ENCODE measurements at regions not wholly inside any gene's neighbourhood (a gene's known extent, or its start where the extent isn't known, plus 50 kb on each side); places are given as distances from the start of the nearest gene placed in this dataset.

DNA sequence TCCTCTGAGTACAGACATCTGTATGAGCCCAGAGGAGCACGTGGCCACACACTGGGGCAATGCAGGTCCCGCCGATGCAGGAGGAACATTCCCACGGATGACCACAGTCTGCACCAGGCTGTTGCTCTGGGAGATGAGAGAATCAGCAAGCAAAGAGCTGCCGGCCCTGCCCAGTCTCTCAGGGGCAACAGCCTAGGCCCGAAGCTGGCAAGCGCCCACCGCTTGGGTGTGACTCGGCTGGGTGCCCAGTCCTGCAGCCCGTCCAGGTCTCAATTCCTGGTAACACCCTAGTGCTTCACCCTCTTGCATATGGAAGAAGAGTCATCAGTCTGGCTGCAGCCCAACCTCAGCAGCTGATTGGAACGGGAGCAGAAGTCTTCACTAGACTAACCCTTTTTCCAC, 153.7 kb upstream of the HES1 start:
- Histone ChIP-seq H3K27ac (ENCODE audit: low read depth, low read length) (no peak overlapping the region), H3K27me3 (ENCODE audit: control insufficient read depth in 5 of 5, insufficient read depth in 4 of 5, low read length in 5 of 5) (no peaks in the 10 kb centered on the region), H3K4me3 (ENCODE audit: low read depth in 1 of 5, low read length in 5 of 5) (no peak overlapping the region), H3K9me3 (ENCODE audit: control insufficient read depth in 5 of 5, low read length in 5 of 5) (no peaks in the 10 kb centered on the region), H3K9ac (ENCODE audit: low read length in 5 of 5) (no peak overlapping the region), H3K4me1 (ENCODE audit: control insufficient read depth in 5 of 5, insufficient read depth in 5 of 5, low read length in 5 of 5) (peaks cover 10 to 54% (median 34%) of the 10 kb centered on the region in 5 donors), H3K36me3 (ENCODE audit: control insufficient read depth in 5 of 5, insufficient read depth in 5 of 5, low read length in 5 of 5) (no peaks in the 10 kb centered on the region)

DNA sequence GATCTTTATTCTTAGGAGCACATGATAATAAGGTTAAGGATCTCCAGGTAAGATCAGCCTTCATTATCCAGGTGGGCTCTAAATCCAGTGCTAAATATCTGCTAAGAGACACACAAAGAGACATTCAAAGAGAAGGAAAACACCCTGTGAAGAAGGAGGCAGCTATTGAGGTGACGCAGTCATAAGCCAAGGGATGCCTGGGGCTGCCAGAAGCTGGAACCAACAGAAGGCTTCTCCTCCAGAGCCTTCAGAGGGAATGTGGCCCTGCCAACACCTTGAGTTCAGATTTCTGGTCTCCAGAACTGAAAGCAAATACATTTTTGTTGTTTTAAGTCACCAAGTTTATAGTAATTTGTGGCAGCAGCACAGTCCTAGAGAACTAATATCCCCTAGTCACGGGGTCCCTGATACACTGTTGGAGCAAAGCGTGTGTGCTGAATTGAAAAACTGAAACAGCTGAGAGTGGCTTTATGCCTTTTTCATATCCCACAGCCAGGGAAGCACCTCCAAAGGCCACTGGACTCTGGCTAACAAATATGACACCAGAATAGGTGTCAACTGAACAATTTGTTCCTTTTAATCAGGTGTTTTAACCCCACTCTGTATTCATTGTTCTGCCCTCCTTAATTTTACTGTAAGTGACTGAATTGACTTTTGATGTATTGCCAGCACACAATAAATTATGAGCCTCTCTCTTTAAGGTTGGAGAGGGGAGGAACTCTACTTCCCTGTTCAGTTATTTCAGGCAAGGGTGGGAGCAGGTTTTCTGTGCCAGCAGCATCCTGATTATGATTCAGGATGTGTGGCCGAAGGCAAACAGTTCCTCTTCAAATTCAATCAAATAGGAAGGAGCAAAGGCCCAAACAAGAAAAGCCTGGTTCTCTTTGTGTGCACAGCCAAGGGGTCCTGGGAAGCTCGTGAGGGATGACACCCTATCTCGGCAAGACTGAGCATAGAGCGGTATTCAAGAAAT, 151.8 kb upstream of the HES1 start:
- no peak overlapping the region for H3K4me3 ChIP-seq (ENCODE audit: low read depth in 1 of 5, low read length in 5 of 5)
- H3K9ac ChIP-seq (ENCODE audit: low read length in 5 of 5), result no peak overlapping the region
- H3K9me3 ChIP-seq (ENCODE audit: control insufficient read depth in 5 of 5, low read length in 5 of 5), result no peaks in the 10 kb centered on the region
- H3K4me1 ChIP-seq (ENCODE audit: control insufficient read depth in 5 of 5, insufficient read depth in 5 of 5, low read length in 5 of 5), result peaks cover 10 to 56% (median 36%) of the 10 kb centered on the region in 5 donors
- no peaks in the 10 kb centered on the region for H3K27me3 ChIP-seq (ENCODE audit: control insufficient read depth in 5 of 5, insufficient read depth in 4 of 5, low read length in 5 of 5)
- H3K27ac ChIP-seq (ENCODE audit: low read depth, low read length), result no peak overlapping the region
- no peaks in the 10 kb centered on the region for H3K36me3 ChIP-seq (ENCODE audit: control insufficient read depth in 5 of 5, insufficient read depth in 5 of 5, low read length in 5 of 5)

DNA sequence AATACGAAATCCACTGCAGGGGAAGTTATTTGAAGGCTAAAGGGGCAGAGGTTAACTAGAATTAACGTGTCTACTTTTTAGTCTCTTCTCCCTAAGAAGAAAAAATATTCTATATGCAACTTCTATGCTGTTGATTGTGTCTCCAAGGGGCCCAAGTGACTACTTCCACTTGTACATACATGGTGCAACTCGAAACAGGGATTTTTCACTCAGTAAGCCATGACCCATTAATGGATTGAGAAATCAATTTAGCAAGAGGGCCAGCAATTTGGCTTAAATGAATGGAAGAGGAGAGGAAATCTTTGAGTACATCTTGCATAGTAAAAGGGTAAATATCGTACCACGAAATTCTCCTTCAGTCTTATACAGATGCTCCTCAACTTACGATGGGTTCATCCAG, 151.1 kb upstream of the HES1 start:
- Histone ChIP-seq H3K9me3 (ENCODE audit: control insufficient read depth in 5 of 5, low read length in 5 of 5) (no peaks in the 10 kb centered on the region), H3K4me1 (ENCODE audit: control insufficient read depth in 5 of 5, insufficient read depth in 5 of 5, low read length in 5 of 5) (peaks cover 10 to 56% (median 36%) of the 10 kb centered on the region in 5 donors), H3K9ac (ENCODE audit: low read length in 5 of 5) (no peak overlapping the region), H3K36me3 (ENCODE audit: control insufficient read depth in 5 of 5, insufficient read depth in 5 of 5, low read length in 5 of 5) (no peaks in the 10 kb centered on the region), H3K4me3 (ENCODE audit: low read depth in 1 of 5, low read length in 5 of 5) (no peak overlapping the region), H3K27ac (ENCODE audit: low read depth, low read length) (no peak overlapping the region), H3K27me3 (ENCODE audit: control insufficient read depth in 5 of 5, insufficient read depth in 4 of 5, low read length in 5 of 5) (no peaks in the 10 kb centered on the region)

DNA sequence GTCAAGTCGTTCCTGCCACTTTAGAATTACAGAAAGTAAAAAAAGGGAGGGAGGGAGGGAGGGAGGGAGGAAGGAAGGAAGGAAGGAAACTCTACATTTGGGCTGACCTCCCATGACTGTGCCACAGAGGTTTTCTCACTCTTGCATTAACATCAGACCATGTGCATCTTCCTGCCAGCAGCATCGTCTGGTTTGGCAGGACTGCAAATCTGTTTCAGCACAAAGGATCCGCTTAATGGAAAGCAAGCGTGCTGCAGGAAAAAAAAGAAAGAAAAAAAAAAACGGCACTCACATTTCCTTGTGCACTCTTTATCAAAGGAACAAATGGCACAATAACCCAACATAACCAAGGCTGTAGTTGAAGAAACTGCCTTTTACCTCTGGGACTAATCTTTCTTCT, 148.8 kb upstream of the HES1 start:
- H3K27ac ChIP-seq (ENCODE audit: low read depth, low read length), result no peak overlapping the region
- no peak overlapping the region for H3K4me3 ChIP-seq (ENCODE audit: low read depth in 1 of 5, low read length in 5 of 5)
- H3K9ac ChIP-seq (ENCODE audit: low read length in 5 of 5), result no peak overlapping the region
- H3K27me3 ChIP-seq (ENCODE audit: control insufficient read depth in 5 of 5, insufficient read depth in 4 of 5, low read length in 5 of 5), result no peaks in the 10 kb centered on the region
- H3K36me3 ChIP-seq (ENCODE audit: control insufficient read depth in 5 of 5, insufficient read depth in 5 of 5, low read length in 5 of 5), result no peaks in the 10 kb centered on the region
- no peaks in the 10 kb centered on the region for H3K9me3 ChIP-seq (ENCODE audit: control insufficient read depth in 5 of 5, low read length in 5 of 5)
- peaks cover 4 to 33% (median 26%) of the 10 kb centered on the region in 5 donors for H3K4me1 ChIP-seq (ENCODE audit: control insufficient read depth in 5 of 5, insufficient read depth in 5 of 5, low read length in 5 of 5)

DNA sequence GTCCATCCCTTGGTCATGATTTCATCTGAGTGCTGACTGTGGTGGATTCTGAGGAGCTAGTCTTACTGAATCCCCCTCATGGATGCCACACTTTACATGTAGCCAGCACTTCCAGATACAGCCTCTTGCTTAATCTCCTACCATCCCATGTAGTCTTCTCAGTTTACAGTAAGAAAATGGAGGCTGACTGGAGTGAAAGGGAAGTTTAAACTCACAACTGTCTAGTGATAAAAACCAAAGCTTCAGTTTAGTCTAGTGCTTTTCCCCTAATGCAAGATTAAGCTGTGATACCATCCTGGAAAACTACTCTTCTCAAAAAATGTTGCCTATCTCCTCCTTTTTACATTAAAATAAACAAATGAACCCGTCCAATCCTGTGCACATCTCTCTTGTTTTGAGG, 146.8 kb upstream of the HES1 start:
- Histone ChIP-seq H3K27me3 (ENCODE audit: control insufficient read depth in 5 of 5, insufficient read depth in 4 of 5, low read length in 5 of 5) (no peaks in the 10 kb centered on the region), H3K4me3 (ENCODE audit: low read depth in 1 of 5, low read length in 5 of 5) (no peak overlapping the region), H3K9ac (ENCODE audit: low read length in 5 of 5) (no peak overlapping the region), H3K9me3 (ENCODE audit: control insufficient read depth in 5 of 5, low read length in 5 of 5) (peaks cover 0 to 2% (median 0%) of the 10 kb centered on the region in 5 donors), H3K36me3 (ENCODE audit: control insufficient read depth in 5 of 5, insufficient read depth in 5 of 5, low read length in 5 of 5) (no peaks in the 10 kb centered on the region), H3K27ac (ENCODE audit: low read depth, low read length) (no peak overlapping the region), H3K4me1 (ENCODE audit: control insufficient read depth in 5 of 5, insufficient read depth in 5 of 5, low read length in 5 of 5) (peaks cover 0 to 15% (median 11%) of the 10 kb centered on the region in 5 donors)

DNA sequence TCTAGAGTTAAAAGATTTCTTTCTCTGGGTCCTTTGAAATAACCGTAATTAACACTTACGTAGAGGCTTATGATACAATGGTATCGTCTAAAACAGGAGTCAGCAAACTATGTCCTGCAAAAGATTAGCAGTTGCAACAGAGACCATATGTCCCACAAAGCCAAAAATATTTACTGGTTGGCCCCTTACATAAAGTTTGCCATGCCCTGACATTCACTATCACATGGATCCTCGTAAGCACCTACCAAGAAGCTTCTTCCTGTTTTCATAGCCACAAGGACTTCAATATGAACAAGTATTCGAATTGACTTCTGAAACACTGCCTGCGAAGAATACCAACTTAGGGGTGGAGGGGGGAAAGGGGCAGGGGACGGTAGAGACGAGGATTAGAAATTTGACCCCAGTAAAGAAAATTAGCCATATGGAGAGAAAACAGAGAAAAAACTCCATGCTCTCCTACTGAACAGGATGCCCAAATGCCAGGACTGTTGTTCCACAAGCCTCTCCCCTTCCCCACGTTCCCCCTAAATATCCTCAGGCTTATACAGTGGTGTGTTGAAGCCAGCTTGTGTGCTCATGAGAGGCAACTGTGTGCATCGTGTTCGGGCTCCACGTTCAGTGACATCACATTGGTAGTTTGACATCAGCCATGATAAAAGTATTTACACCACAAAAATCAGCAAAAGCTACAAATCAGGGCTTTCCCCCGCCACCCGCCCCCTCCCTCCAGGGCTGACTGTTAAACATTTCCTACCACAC, 144.1 kb upstream of the HES1 start:
- peaks cover 0 to 2% (median 0%) of the 10 kb centered on the region in 5 donors for H3K27me3 ChIP-seq (ENCODE audit: control insufficient read depth in 5 of 5, insufficient read depth in 4 of 5, low read length in 5 of 5)
- H3K4me3 ChIP-seq (ENCODE audit: low read depth in 1 of 5, low read length in 5 of 5), result no peak overlapping the region
- H3K27ac ChIP-seq (ENCODE audit: low read depth, low read length), result no peak overlapping the region
- no peak overlapping the region for H3K9ac ChIP-seq (ENCODE audit: low read length in 5 of 5)
- H3K4me1 ChIP-seq (ENCODE audit: control insufficient read depth in 5 of 5, insufficient read depth in 5 of 5, low read length in 5 of 5), result peaks cover 0 to 5% (median 4%) of the 10 kb centered on the region in 5 donors
- peaks cover 0 to 2% (median 0%) of the 10 kb centered on the region in 5 donors for H3K9me3 ChIP-seq (ENCODE audit: control insufficient read depth in 5 of 5, low read length in 5 of 5)
- H3K36me3 ChIP-seq (ENCODE audit: control insufficient read depth in 5 of 5, insufficient read depth in 5 of 5, low read length in 5 of 5), result no peaks in the 10 kb centered on the region

DNA sequence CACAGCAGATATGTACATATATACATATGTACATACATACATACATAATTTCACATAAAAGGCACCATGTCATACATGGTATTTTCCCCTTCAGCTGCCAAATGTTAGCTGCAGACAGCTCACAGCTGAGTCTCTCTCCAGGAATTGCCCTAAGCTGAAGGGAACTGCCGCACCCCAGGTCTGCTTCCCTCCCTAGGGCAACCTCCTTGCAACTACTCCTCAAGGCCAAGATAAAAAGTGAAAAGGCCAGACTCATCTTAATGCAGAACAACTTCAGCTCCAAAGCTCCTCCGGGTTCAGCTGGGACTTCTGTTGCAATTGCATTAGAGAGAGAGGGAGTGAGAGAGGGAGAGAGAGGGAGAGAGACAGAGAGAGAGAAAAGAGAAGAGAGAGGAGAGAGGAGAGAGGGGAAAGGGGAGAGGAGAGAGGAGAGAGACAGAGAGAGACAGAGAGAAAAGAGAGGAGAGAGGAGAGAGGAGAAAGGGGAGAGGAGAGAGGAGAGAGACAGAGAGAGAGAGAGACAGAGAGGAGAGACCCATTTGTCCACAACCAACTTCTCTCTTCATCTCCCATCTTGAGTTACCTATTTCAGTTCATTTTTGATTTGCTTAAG, 143.4 kb upstream of the HES1 start:
- Histone ChIP-seq H3K4me1 (ENCODE audit: control insufficient read depth in 5 of 5, insufficient read depth in 5 of 5, low read length in 5 of 5) (no peaks in the 10 kb centered on the region), H3K27me3 (ENCODE audit: control insufficient read depth in 5 of 5, insufficient read depth in 4 of 5, low read length in 5 of 5) (peaks cover 0 to 4% (median 0%) of the 10 kb centered on the region in 5 donors), H3K27ac (ENCODE audit: low read depth, low read length) (no peak overlapping the region), H3K36me3 (ENCODE audit: control insufficient read depth in 5 of 5, insufficient read depth in 5 of 5, low read length in 5 of 5) (no peaks in the 10 kb centered on the region), H3K9me3 (ENCODE audit: control insufficient read depth in 5 of 5, low read length in 5 of 5) (peaks cover 0 to 2% (median 0%) of the 10 kb centered on the region in 5 donors), H3K9ac (ENCODE audit: low read length in 5 of 5) (no peak overlapping the region), H3K4me3 (ENCODE audit: low read depth in 1 of 5, low read length in 5 of 5) (no peak overlapping the region)

DNA sequence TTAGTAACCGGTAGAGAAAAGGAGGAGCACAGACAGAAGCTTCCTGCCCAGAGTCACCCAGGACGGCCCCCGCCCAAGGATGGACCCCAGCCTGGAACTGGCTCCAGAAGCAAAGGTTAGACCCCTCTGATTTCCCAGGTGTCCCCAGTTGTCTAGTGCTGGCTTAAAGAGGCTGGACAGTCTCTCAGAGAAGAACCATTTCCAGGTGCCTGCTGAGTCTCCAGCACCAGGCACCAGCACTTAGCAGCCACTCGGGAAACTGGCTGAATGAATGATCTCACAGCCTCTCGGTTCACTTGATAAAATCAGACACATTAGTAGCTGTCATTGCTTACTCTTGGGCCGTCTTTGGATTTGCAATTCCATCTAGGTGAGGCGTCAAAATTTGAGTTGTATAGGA, 139.7 kb upstream of the HES1 start:
- Histone ChIP-seq H3K27me3 (ENCODE audit: control insufficient read depth in 5 of 5, insufficient read depth in 4 of 5, low read length in 5 of 5) (peaks cover 0 to 4% (median 0%) of the 10 kb centered on the region in 5 donors), H3K4me3 (ENCODE audit: low read depth in 1 of 5, low read length in 5 of 5) (no peak overlapping the region), H3K27ac (ENCODE audit: low read depth, low read length) (no peak overlapping the region), H3K4me1 (ENCODE audit: control insufficient read depth in 5 of 5, insufficient read depth in 5 of 5, low read length in 5 of 5) (peaks cover 0 to 3% (median 0%) of the 10 kb centered on the region in 5 donors), H3K9ac (ENCODE audit: low read length in 5 of 5) (no peak overlapping the region), H3K9me3 (ENCODE audit: control insufficient read depth in 5 of 5, low read length in 5 of 5) (peaks cover 0 to 2% (median 0%) of the 10 kb centered on the region in 5 donors), H3K36me3 (ENCODE audit: control insufficient read depth in 5 of 5, insufficient read depth in 5 of 5, low read length in 5 of 5) (no peaks in the 10 kb centered on the region)

DNA sequence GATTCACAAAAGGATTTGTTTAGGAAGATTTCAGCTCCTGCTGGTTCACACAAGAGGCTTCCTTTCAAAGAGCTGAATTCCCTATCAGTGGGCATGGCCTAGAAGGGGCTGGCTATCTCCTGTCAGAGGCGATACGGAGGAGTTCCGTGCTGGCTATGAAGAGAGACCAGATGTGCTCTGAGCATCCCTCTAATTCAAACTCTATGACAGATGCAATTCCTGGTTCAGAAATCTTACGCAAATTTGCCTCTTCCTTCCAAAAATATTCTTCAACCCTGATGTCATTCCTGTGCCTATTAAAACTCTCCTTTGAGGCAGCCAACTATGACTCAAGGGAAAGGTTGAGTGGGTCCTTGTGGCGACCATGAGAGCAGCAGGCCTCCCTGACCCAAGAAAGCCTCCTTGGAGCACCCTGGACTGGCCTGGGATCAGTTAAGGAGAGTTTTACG, 139.3 kb upstream of the HES1 start:
- Histone ChIP-seq H3K27ac (ENCODE audit: low read depth, low read length) (no peak overlapping the region), H3K36me3 (ENCODE audit: control insufficient read depth in 5 of 5, insufficient read depth in 5 of 5, low read length in 5 of 5) (no peaks in the 10 kb centered on the region), H3K27me3 (ENCODE audit: control insufficient read depth in 5 of 5, insufficient read depth in 4 of 5, low read length in 5 of 5) (peaks cover 0 to 4% (median 0%) of the 10 kb centered on the region in 5 donors), H3K9me3 (ENCODE audit: control insufficient read depth in 5 of 5, low read length in 5 of 5) (peaks cover 0 to 2% (median 0%) of the 10 kb centered on the region in 5 donors), H3K4me1 (ENCODE audit: control insufficient read depth in 5 of 5, insufficient read depth in 5 of 5, low read length in 5 of 5) (peaks cover 0 to 3% (median 0%) of the 10 kb centered on the region in 5 donors), H3K9ac (ENCODE audit: low read length in 5 of 5) (no peak overlapping the region), H3K4me3 (ENCODE audit: low read depth in 1 of 5, low read length in 5 of 5) (no peak overlapping the region)
